CD4-positive, alpha-beta T cell treated with Interleukin-4 for 4 hours (primary cell): ENCODE measurements at regions not wholly inside any gene's neighbourhood (a gene's known extent, or its start where the extent isn't known, plus 50 kb on each side); places are given as distances from the start of the nearest gene placed in this dataset.

Source experiments
- DNase-seq: peaks from one replicate; pipeline ENCODE4 v3.0.0-alpha.2; 2020

- no peak for DNase-seq
Measured at GRCh38 chr10:33570495-33570894, 236.0 kb upstream of the NRP1 start.

GRCh38 chr10:33569702-33570101 is 235.2 kb upstream of the NRP1 start:
- no peak for DNase-seq

GRCh38 chr10:33566426-33566825 is 232.0 kb upstream of the NRP1 start:
- DNase-seq, result no peak

- DNase-seq, result no peak
Measured at GRCh38 chr10:33566001-33566400, 231.5 kb upstream of the NRP1 start.

GRCh38 chr10:33565231-33565630 is 230.8 kb upstream of the NRP1 start:
- no peak for DNase-seq

GRCh38 chr10:33559105-33559504 is 224.6 kb upstream of the NRP1 start:
- no peak for DNase-seq

GRCh38 chr10:33557313-33557712 is 222.8 kb upstream of the NRP1 start:
- DNase-seq, result no peak

- DNase-seq, result no peak
Measured at GRCh38 chr10:33556620-33557019, 222.2 kb upstream of the NRP1 start.

GRCh38 chr10:33556103-33556502 is 221.6 kb upstream of the NRP1 start:
- no peak for DNase-seq

- no peak for DNase-seq
Measured at GRCh38 chr10:33553748-33554571, 219.5 kb upstream of the NRP1 start.

- no peak for DNase-seq
Measured at GRCh38 chr10:33552290-33552689, 217.8 kb upstream of the NRP1 start.

- DNase-seq, result no peak
Measured at GRCh38 chr10:33550811-33551210, 216.3 kb upstream of the NRP1 start.

GRCh38 chr10:33547976-33548375 is 213.5 kb upstream of the NRP1 start:
- no peak for DNase-seq

- DNase-seq, result no peak
Measured at GRCh38 chr10:33546031-33546430, 211.6 kb upstream of the NRP1 start.

GRCh38 chr10:33542752-33543505 is 208.5 kb upstream of the NRP1 start:
- DNase-seq, result no peak

GRCh38 chr10:33539116-33539515 is 204.6 kb upstream of the NRP1 start:
- no peak for DNase-seq

- no peak for DNase-seq
Measured at GRCh38 chr10:33537066-33537465, 202.6 kb upstream of the NRP1 start.

- DNase-seq, result no peak
Measured at GRCh38 chr10:33536508-33536907, 202.0 kb upstream of the NRP1 start.

GRCh38 chr10:33535866-33536265 is 201.4 kb upstream of the NRP1 start:
- DNase-seq, result no peak

- DNase-seq, result no peak
Measured at GRCh38 chr10:33534416-33534815, 199.9 kb upstream of the NRP1 start.

- DNase-seq, result no peak
Measured at GRCh38 chr10:33533612-33534011, 199.1 kb upstream of the NRP1 start.

GRCh38 chr10:33532901-33533300 is 198.4 kb upstream of the NRP1 start:
- DNase-seq, result no peak

- DNase-seq, result no peak
Measured at GRCh38 chr10:33529234-33529633, 194.8 kb upstream of the NRP1 start.

- no peak for DNase-seq
Measured at GRCh38 chr10:33524966-33525365, 190.5 kb upstream of the NRP1 start.
